ENCODE measurements at regions not wholly inside any gene's neighbourhood (a gene's known extent, or its start where the extent isn't known, plus 50 kb on each side); places are given as distances from the start of the nearest gene placed in this dataset.

DNA sequence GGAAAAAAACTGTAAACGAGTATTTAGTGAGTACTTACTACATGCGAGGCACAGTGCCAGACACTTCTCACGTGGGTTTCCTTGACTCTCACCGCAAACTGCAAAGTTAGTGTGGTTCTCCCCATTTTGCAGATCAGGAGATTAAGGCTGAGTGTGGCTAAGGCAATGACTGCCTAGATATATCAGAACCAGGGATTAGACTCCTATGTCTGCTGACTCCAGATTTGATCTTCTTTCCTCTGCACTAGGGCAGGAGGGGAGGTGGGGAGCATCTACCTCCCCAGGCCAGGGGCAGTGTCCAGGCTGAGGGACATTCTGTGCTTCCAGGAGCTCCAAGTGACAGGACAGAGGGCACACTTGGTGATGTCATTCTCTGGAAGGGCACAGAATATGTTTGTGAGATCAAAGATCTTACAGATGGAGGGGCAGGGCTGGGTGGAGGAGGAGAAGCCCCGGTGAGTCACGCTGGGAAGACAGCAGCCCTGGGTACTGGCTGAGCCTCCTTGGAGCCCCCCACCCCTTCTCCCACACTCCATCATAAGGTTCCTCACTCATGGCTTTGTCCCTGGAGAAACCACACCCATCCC, 92.4 kb downstream of the RHOB start:
- TF ChIP-seq, protein P1, sequence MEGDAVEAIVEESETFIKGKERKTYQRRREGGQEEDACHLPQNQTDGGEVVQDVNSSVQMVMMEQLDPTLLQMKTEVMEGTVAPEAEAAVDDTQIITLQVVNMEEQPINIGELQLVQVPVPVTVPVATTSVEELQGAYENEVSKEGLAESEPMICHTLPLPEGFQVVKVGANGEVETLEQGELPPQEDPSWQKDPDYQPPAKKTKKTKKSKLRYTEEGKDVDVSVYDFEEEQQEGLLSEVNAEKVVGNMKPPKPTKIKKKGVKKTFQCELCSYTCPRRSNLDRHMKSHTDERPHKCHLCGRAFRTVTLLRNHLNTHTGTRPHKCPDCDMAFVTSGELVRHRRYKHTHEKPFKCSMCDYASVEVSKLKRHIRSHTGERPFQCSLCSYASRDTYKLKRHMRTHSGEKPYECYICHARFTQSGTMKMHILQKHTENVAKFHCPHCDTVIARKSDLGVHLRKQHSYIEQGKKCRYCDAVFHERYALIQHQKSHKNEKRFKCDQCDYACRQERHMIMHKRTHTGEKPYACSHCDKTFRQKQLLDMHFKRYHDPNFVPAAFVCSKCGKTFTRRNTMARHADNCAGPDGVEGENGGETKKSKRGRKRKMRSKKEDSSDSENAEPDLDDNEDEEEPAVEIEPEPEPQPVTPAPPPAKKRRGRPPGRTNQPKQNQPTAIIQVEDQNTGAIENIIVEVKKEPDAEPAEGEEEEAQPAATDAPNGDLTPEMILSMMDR (conservative IDR thresholded peaks at IDR 0.05) = no peak
- no peak overlapping the region for H3K27ac ChIP-seq

DNA sequence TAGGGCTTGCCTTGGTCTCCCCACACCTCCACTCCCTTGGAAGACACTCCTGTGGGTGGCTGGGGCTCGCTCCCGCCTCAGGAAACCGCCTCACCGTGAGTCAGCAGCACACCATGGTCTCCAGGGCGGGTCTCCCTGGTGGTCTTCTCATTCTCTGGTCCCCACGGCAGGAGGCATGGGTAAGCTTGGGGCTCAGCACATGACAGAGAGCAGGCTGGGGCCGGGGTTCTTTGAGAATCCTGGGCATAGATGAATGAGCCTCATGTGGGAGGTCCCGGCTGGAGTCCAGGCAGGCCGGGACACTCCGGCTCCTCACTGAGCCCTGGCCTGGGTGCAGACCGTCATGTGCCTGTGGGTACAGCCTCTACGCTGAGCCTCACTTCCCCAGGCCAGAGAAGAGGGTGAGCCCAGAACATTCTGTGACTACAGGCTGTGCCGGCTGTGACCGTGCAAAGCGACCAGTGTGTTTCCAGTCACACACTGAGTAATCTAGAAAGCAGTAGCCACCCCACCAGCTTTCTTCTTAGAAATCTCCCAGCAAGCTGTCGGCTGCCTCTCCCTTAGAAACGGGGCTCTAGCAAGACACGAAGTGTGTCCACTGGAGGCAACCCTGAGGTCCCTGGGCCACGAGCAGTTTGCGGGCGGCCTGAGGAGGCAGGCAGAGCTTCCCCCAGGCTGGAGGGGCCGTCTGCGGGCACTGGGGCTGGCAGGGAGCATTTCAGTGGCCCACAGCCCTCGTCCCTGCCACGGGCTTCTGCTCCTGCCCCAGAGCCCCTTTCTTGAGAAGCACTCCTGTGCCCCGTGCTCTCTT, 93.1 kb downstream of the RHOB start:
- no peak overlapping the region for H3K27ac ChIP-seq

DNA sequence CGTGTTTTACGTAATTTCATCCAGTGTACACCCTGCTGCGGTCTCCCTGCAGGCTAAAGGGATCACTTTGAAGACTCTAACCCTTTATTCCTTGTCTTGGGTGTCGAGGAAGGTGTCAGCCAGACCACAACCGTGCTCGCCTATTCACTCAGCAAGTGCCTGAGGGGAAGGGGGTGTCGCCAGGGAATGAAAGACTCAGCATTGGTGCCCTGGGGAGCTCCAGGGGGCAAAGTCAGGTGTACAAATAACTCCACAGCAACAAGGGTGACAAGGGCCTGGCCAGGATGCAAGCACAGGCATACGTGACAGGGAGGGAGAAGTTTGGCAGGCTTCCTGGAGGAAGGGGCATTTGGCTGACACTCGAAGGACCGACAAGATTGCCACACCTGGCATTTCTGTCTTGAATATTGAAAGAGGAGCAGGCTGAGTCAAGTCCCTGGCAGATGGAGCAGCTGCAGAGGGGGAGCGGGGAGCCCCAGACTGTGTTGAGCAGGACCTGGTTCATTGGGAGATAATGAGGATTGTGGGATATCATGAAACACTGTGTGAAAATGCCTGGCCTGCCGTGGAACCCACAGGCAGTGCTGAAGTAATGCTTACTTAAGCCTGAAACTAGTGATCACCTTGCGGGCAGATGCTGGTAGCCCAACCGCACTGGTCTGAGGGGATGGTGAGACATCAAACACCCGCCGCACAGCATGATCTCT, 93.9 kb downstream of the RHOB start:
- TF ChIP-seq, protein P1 (conservative IDR thresholded peaks at IDR 0.05) = no peak
- no peak overlapping the region for H3K27ac ChIP-seq

More for the DNA sequence above, 93.1 kb downstream of the RHOB start:
- TF ChIP-seq, protein P1 (conservative IDR thresholded peaks at IDR 0.05) = no peak

DNA sequence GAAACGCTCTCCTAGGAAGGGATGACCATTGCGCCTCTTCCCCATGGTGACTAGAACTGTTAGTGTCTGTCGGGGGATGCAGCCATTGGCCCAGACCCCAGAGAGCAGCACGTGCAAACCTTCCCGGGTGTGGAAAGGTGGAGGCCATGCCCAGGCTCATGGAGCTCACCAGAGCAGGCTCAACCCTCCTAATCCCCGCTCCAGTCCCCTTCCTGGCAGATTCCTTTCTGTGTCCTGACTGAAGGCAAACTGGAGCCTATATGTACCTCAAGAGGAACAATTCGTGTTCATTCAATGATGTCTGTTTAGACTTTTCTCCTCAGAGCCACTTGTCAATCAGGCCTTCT, 94.4 kb downstream of the RHOB start:
- no peak overlapping the region for H3K27ac ChIP-seq
- TF ChIP-seq, protein P1 (conservative IDR thresholded peaks at IDR 0.05) = no peak

DNA sequence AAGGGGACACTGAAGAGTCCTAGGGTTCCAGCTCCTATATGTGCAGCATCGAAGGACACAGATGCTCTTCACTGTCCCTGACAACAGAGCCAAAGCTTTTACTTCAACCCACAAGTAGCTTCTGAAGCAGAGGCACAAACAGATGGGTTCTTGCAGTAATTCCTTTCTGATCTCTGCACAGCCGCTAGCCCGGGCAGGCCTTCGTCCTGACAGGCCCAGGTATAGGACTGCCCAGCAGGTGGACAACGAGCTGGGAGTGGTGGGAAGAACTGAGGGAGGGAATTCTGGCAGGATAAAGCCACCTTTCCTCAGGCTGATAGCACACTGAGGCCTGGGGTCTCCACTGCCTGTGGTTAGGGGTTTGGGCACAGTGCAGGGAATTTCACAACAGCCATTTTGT, 94.8 kb downstream of the RHOB start:
- H3K27ac ChIP-seq = no peak overlapping the region

DNA sequence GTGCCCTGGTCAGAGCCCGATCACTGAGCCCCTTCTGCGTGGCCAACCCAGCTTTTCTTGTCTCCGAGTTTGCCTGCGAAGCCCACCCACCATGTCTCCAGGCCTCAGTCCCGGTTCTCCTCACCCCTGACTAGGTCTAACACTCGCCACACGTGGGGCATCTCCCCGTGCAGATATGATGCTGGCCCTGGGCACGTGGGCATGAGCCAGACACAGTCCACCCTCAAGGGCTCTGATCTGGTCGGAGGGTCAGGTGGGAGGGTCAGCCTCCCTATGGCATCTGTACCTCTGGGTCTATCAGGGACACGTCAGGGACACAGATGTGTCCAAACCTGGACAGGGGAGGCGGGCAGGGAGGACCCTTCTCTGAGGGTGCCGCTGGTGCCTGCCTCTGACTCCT, 95.4 kb downstream of the RHOB start:
- H3K27ac ChIP-seq = no peak overlapping the region
- TF ChIP-seq, protein P1 (conservative IDR thresholded peaks at IDR 0.05) = no peak

More for the DNA sequence above, 94.8 kb downstream of the RHOB start:
- TF ChIP-seq, protein P1 (conservative IDR thresholded peaks at IDR 0.05) = no peak

DNA sequence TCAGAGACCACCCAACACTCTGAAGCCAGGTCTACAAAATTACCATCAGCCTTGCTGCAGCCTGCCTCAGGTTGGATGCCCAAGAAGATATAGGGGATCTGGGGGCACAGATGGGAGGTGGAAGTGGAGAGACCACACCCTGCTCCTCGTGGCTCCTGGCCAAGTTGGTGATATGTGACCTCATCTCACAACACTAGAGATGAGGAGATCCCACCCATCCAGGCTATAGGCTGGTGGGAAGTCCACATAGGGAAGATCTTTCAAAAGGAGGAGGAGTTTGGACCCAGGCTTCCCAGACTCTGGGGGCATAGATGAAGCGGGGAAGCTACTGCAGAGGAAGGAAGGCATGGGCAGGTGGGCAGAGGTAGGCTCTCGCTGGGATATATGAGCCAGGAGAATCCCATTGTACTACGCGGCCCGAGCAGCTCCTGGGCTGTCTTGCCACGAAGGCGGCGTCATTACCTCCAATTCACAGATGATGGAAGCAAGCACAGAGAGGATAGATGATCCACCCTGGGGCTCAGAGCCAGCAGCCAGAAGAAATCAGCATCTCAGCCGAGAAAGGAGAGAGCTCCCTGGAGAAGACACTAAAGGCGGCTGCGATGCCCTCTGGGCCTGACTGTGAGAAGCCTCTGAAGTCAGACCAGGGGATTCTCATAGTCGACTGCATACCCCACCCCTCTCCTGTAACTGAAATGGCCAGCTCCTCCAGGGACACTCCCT, 96.0 kb downstream of the RHOB start:
- no peak overlapping the region for H3K27ac ChIP-seq
- TF ChIP-seq, protein P1 (conservative IDR thresholded peaks at IDR 0.05) = no peak
